GM18907 (cell line): ENCODE measurements at regions not wholly inside any gene's neighbourhood (a gene's known extent, or its start where the extent isn't known, plus 50 kb on each side); places are given as distances from the start of the nearest gene placed in this dataset.

Experiments used
- ATAC-seq: cut with Tn5 transposase; IDR thresholded peaks from one replicate; pipeline ENCODE4 v1.9.1; 2021; ENCODE audit warnings: mild to moderate bottlenecking, moderate library complexity; ENCODE audit not compliant: unreplicated experiment

DNA sequence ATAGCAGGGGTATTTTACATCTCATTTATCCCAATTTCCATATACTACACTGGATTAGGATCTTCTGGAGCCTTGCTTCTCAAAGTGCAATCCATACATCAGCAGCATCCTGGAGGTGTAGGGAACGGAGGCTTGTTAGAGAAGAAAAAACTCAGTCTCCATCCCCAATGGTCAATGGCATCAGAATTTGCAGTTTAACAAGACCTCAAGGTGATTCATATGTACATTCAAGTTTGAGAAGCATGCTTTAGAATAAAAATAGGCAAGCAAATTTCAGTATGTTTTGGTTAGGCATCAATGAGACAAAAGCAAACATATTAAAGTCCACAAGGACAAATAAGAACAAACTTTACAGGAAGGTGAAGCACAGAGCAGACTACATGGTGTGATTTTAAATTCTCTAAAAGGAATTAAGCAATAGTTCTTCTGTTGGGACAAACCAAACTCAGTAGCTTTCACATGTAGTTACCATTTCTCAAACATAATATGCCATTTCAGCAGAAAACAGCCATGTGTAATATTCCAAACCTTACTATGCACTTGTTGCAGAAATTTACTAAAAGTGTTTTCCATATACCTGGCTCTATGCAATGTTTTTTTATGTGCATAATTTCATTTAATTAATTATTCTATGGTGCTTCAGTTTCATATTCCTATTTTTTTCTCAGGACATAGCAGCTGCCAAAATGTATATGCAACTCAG is 360.3 kb upstream of the NECTIN3 start:
- no peak for ATAC-seq

DNA sequence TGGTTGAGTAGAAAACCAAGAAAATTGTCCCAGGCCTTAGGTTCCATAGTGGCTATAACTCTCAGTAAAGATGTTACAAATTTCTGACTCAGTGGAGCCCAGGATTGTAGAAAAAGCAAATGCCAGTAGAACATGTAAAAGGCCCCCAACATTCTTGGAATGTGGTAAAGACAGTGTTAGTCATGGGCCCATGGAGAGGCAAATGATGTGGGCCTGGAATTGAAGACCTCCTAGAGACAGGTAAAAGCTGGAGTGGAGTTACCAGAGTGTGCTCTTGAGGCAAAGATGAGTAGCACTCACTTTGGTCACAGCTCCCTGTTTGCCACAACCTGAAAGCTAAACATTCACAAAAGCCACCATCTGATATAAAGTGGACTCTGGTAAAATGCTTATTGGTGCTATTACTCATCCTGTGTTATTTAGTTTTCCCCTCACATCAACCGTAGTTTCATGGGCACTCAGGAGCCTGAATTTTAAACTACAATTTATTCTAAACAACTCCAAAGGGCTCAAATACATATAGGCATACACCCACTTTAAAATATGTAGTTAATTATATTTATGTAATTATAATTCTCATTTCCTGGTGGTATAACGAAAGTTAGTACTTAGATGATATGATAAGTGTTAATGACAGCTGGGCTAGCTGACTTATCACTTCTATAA is 359.6 kb upstream of the NECTIN3 start:
- ATAC-seq = no peak

DNA sequence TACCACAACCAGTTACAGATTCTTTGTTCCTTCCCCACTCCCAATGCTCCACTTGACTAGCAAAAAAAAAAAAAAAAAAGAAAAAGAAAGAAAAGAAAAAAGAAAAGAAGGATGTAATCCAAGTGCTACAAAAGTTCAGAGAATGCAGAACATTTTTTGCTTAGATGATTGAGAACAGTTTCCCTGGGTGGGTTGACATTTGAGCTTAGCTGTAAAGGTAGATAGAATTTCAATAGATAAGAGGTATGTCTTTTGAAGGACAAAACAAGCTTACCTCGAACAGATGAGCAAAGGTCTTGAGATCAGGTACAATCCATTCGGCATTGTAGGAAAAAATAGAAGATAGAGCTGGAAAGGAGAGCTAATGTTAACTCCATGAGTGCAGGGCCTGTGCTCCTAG is 344.6 kb upstream of the NECTIN3 start:
- ATAC-seq = no peak

DNA sequence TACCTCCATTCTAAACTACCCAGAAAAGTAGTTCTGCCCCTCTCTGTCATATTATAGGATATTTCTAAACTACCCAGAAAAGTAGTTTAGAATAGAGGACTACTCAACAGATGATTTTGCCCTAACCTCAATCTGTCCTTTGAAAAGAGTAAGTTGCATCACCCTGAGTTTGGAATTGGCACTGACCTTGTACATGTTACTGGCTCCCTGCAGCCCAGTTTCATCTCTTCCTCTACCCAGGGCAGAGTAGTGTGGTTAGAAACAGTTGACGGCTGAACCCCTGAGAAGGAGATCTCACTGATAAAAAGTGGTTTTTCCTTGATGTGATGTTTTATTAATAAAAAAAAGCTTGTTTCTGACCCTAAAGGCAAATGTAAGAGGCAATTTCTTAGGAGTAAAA is 340.5 kb upstream of the NECTIN3 start:
- ATAC-seq = no peak

DNA sequence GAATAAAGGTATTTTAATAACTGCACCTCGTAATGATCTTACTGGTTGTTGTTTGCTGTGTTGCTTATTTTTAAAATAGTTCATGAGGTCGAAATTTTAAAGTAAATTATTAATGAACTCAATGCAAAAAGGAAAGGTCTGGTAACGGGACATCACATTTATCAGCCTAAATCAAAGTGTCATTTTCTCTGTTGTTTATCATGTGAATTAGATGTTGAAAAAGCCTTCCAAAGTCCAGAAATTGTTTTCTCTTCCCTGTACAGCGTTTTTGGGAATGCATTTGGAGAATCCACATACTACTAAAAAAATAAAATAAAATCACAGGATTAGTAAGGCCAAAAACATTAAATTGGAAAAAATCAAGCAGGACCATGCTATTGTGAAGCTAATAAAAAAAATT is 339.2 kb upstream of the NECTIN3 start:
- ATAC-seq = no peak

DNA sequence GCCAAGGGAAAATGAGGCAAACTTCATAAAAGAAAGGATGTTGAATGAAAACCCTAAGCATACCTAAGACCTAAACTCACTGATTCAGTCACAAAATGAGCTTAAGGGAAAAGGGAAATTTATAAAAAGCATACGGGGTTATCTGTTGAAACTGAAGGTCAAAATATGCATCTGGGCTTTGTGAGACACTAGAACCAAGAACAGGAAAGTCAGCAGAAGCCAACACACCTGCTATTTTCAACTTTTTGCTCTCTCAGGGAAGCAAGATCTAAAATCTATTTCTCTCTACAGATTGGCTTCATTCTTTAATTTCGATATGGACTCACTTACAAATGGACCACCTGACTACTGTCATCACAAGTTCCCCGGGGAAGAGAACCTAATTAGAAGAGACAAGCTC is 338.6 kb upstream of the NECTIN3 start:
- ATAC-seq = no peak

DNA sequence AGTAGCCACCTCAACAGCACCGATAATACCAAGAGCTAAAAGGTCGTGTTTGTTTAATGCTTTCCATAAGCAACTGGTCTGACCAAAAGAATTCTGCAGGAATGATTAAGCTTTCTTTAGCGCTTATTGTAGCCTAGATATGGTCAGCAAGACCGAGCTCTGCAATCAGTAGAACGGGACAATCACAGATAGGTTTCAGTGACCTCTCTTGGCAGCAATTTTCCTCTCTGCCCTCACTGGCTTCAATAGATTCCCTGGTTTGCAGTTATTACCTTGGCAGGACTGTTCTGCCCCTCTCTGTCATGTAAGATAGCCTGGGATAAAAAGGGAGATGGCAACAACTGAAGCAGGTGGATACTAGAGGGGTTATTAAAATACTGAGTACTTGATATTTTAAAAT is 337.1 kb upstream of the NECTIN3 start:
- ATAC-seq = no peak

DNA sequence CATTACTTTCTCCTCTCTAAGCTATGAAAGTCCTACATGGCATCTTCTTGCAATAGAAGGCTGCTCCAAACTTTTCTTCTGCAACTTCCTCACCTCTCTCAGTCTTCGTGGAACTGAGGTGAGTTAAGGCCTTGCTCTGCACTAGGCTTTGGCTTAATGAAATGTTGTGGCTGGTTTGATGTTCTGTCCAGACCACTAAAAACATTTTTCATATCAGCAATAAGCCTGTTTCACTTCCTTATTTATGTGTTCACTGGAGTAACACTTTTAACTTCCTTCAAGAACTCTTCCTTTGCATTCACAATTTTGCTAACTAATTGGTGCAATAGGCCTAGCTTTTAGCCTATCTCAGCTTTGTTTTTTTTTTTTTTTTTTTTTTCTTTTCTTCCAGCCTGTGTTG is 335.3 kb upstream of the NECTIN3 start:
- ATAC-seq = peak; percentile 97

DNA sequence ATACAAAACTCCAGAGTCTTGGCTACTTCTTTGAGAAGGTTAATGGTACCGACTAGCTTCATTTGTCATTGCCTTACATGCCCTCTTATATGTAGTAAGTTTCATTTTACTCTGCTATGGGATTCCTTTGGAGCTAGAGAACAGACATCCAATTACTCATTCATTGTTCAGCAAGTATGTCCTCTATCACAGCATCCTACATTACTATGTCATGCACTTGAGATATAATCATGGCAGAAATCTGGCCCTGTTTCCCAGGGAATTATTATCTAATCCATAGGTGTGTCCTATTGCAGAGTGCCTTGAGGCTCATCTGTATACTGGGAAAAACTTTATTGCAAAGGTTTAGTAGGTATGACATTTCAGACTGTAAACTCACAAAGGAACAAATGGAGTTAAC is 333.1 kb upstream of the NECTIN3 start:
- ATAC-seq = no peak

DNA sequence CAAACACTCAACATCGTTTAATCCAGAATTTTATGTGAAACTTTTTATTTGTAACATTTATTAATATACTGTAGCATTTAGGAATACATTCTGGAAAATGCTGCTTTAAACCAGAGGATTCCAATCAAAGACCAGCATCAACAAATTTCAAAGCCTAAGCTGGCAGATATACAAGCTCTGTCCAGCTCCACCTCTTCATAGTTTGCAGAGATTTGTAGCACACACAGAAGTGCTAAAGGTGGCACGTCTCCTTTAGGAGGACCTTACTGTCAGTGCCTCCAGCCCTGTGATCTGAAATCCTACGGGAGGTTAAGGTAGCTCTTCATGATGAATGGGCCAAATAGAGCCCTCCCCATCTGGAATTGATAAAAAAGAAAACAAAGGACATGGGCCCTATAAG is 329.7 kb upstream of the NECTIN3 start:
- no peak for ATAC-seq

DNA sequence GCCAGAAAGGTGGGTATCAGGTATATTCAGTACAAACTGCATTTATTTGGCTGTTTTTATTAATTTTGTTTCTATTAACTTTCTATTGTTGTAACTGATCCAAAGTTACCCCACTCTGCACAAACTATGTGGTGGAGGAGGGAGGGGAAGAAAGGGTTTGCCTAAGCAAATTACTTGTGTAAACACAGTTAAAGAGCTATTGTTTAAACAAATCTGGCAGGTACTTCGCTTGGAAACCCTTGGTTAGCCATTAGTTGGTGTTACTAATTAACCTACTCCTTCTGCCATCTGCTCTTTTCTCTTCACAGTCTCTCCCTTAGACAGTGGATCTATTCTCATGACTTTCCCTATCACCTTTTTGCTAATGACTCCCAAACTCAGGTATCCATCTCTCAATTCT is 328.4 kb upstream of the NECTIN3 start:
- ATAC-seq = peak; percentile 95

DNA sequence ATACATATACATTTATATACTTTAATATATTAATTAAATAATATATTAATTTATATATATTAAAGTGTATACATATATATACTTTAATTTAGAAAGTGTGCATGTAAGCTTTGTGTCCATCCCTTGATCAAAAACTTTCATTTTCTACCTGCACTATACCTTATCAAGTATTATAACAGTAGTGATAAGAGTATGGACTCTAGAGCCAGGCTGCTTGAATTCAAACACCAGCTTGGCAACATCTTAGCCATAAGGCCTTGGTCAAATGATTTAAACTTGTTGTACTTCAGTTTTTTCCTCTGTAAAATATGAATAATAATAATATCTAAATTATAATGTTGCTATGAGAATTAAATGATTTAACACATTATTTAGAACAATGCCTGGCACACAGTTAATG is 327.6 kb upstream of the NECTIN3 start:
- ATAC-seq = no peak

DNA sequence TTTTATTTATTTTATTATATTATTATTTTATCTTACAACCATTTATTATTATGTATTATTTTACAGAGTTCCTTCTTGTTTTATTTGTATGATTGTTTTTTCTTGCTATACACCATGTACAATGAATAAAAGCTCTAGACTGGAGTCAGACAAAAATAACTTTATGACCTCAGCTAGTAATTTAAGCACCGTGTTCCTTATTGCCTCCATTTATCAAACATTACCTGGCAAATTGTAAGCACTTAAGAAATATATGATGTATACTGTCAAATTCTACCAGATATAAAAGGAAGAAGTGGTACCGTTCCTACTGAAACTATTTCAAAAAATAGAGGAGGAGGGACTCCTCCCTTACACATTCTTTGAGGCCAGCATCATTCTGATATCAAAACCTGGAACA is 326.9 kb upstream of the NECTIN3 start:
- ATAC-seq = no peak

DNA sequence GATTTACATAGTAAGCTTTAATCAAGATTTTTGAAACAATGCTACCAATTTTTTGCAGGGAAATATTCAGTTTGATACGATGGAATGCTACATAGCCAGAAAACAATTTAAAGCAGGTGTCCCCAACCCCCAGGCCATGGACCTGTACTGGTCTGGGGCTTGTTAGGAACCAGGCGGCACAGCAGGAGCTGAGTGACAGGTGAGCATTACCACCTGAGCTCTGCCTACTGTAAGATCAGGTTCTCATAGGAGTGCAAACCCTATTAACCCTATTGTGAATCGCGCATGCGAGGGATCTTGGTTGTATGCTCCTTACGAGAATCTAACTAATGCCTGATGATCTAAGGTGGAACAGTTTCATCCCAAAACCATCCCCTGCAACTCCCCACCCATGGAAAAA is 322.6 kb upstream of the NECTIN3 start:
- no peak for ATAC-seq

DNA sequence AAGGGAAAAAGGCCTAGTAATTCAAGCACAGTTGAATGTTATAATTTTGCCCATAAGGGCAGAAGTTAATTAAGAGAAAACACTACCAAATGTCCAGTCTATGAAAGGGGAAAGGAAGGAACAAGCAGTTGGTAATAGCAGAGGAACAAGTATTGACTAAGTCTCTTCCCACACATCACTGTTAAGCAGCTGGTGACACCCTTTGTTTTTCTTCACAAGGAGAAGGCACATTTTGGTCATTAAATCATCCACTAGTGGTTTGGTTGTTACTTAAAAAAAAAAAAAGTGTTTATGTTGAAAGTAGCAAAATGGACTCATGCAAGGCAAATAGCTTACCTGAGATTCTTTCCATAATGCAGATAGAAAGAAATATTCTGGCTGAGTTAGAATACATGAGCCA is 321.4 kb upstream of the NECTIN3 start:
- no peak for ATAC-seq

DNA sequence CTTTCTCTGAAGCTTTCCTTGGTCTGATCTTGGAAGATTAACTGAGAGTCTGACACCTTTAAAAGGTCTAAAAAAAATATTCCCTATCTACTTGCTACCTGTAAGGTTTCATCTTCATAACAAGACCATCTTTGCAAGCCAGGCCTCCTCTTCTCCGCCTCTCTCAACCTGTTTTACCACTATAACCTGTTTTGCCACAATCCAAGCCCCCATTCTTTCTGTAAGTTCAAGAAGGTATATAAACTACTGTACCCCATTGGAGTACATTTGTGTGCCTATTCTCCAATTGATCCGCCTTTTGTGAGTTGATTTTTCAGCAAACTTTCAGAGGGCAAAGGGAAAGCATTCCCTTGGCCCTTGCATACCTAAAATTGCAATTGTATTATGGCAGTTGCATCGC is 319.3 kb upstream of the NECTIN3 start:
- ATAC-seq = no peak

DNA sequence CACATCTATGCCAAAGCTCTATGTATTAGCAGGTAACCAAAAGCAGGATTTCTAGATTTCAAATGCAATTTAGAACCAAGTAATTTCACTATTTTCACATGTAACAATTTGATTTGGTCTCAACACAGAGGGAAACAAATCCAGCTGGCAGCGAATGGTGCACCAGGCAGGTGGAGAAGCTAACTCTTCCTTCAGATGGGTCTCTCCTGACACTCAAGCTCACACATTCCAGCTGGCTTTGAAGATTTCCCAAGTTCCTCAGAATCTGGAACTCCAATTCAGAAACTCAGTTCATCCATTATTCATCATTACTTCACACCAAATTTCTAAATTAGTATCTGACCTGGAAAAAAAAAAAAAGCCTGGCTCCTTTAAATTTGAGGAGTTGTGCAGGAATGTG is 318.1 kb upstream of the NECTIN3 start:
- ATAC-seq = no peak

DNA sequence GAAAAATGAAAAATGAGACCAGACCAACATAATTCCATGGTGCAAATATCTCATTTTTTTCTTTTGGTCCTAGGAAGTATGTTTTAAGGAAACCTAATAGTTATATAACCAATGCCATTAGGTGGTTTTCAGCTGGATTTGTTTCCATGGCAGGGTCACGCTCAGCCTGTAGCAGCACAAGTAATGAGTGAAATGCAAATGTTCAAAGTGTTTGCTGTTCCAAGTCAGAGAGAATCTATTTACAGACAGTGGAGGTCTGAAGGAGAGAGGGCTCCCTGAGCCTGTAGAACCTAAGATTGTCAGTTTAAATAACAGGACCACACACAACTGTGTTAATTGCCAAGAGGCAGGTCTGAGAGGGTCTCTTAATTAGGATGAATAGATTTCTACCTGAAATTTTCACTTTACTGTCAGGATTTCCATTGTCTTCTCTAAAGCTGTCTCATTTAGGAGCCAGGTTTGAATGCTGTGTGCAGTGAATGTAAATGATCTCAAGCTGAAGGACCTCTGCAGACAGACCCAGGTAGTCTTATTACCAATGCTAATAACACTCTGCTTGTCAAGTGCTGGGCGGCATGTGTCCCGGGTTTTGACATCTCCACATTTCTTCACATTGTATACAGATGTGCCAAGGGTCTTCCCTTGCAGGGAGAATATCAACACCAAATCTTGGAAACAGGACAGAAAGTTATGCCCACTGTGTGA is 317.3 kb upstream of the NECTIN3 start:
- no peak for ATAC-seq

DNA sequence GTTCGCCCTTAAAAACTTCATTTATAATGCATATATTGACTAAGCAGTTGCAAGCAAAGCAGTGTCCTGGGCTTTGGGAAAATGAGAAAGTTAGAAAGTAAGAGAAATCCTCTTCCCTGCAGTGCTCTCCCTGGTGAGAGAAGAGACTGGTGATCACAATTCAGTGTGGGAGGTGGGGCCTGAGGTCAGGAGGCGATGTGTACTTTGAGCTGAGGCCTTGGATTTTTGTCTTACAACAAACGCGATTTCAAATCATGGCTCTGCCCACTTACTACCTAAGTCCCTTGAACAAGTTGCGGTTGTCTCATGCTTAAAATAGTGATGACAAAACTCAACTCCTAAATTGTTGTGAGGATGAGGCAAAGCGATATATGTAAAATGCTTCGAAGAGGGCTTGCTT is 316.3 kb upstream of the NECTIN3 start:
- no peak for ATAC-seq

DNA sequence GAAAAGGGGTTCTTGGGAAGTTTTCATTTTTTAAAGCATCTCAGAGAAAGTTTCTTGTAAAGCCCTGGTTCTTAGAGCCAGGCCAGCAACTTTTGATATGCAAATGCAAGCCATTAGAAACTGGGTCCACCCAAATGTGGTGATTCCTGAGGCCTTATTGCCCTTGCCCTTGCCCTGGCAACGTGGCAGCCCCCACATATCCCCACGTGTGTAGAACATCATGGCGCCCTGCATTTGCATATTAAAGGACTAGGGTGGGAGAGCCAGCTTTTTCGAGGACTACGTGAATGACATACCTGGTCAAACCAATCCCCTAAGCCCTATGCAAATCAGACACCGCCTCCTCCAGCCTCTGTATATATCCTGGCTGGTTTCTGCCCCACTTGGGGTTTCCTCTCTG is 314.9 kb upstream of the NECTIN3 start:
- no peak for ATAC-seq

DNA sequence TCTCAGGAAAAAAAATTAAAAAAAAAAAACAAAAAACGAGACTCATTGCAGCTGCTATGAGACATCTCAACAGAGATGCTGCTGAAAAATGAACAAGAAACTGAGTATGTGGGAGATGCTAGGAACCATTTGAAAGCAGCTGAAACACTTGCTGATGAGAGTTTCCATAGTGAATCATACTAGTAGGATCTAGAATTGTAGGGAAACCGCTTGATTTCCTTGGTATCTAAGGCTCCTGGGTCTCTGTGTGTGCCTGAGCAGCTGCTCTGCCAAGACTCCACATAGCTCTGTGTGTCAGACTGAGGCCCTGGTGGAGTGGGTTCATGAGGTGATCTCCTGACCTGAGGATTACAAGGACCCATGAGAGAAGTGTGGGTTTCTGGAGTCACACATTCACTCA is 313.4 kb upstream of the NECTIN3 start:
- ATAC-seq = no peak

DNA sequence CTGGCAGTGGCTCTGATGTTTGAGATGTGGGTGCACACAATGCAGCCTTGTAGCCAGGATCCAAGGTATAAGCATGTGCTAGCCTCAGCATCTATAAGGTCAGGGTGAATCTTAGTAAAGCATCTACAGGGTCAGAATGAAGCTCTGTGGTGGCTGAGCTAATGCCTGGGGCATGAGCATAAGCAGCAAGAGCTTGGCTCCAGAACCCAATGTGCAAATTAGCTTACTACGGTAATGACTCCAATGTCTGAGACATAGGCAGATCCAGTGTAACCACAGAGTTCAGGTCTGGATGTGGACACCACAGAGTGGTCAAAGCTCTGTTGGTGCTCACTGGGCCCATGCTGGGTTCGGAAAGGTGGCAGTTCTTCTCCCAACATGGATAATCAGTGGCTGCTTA is 304.5 kb upstream of the NECTIN3 start:
- ATAC-seq = no peak
